IPS-NIHi7 (cell line): ENCODE measurements at regions not wholly inside any gene's neighbourhood (a gene's known extent, or its start where the extent isn't known, plus 50 kb on each side); places are given as distances from the start of the nearest gene placed in this dataset.
"Not testable (repeated sequence)": the region's sequence is repeated elsewhere in the genome, so short reads cannot be mapped to it uniquely, and the experiment has no call there.

Experiments used
- DNase-seq: peaks from one replicate; pipeline ENCODE4 v3.0.0; 2012; ENCODE audit warnings: mixed read lengths; ENCODE audit errors: extremely low spot score

- DNase-seq = no peak
These were observed 83.0 kb upstream of the CTDP1 start for GRCh38 chr18:79596446-79597175.

GRCh38 chr18:79597176-79597830 lies 82.3 kb upstream of the CTDP1 start:
- no peak for DNase-seq

GRCh38 chr18:79597831-79598632 lies 81.6 kb upstream of the CTDP1 start:
- DNase-seq = no peak

- DNase-seq = no peak
These were observed 80.9 kb upstream of the CTDP1 start for GRCh38 chr18:79598633-79599175.

GRCh38 chr18:79599441-79599931 lies 80.1 kb upstream of the CTDP1 start:
- DNase-seq = no peak

GRCh38 chr18:79600141-79600540 lies 79.5 kb upstream of the CTDP1 start:
- DNase-seq = no peak

- no peak for DNase-seq
These were observed 79.0 kb upstream of the CTDP1 start for GRCh38 chr18:79600596-79600995.

GRCh38 chr18:79601234-79601633 lies 78.4 kb upstream of the CTDP1 start:
- no peak for DNase-seq

GRCh38 chr18:79603321-79604204 lies 76.0 kb upstream of the CTDP1 start:
- DNase-seq = no peak

GRCh38 chr18:79604205-79604912 lies 75.2 kb upstream of the CTDP1 start:
- no peak for DNase-seq

GRCh38 chr18:79604913-79605880 lies 74.4 kb upstream of the CTDP1 start:
- no peak for DNase-seq

GRCh38 chr18:79606071-79606470 lies 73.5 kb upstream of the CTDP1 start:
- not testable (repeated sequence) for DNase-seq

- no peak for DNase-seq
These were observed 72.8 kb upstream of the CTDP1 start for GRCh38 chr18:79606621-79607331.

GRCh38 chr18:79607361-79607952 lies 72.1 kb upstream of the CTDP1 start:
- DNase-seq = no peak

- no peak for DNase-seq
These were observed 71.5 kb upstream of the CTDP1 start for GRCh38 chr18:79608069-79608468.

- no peak for DNase-seq
These were observed 71.1 kb upstream of the CTDP1 start for GRCh38 chr18:79608535-79608934.

GRCh38 chr18:79608999-79609461 lies 70.6 kb upstream of the CTDP1 start:
- DNase-seq = no peak

GRCh38 chr18:79609841-79610281 lies 69.7 kb upstream of the CTDP1 start:
- no peak for DNase-seq
